Endothelial cell of hepatic sinusoid (primary cell): ENCODE measurements at regions not wholly inside any gene's neighbourhood (a gene's known extent, or its start where the extent isn't known, plus 50 kb on each side); places are given as distances from the start of the nearest gene placed in this dataset.
"Not testable (repeated sequence)": the region's sequence is repeated elsewhere in the genome, so short reads cannot be mapped to it uniquely, and the experiment has no call there.

ENCODE experiments used
- in situ Hi-C: cut with HindIII; loops from 2 replicates; pipeline ENCODE4 v1.10.0; 2017; ENCODE audit warnings: low sequenced_read_pairs

DNA sequence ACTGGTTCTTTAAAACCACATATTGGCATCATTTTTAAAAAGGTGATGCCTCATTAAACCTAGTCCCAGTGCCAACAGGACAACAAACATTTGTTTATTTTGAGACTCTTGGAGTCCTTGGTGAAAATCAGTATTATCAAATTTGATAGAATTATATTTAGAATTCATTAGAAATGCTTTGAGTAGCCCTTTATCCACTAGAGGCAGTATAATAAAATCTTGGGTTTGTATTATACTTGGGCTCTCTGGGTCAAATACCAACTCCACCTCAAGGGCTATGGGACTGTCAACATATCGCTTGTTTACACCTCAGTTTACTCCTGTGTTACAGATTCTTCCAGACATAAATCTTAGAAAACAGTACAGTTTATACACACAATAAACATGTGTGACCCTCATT is 335.7 kb upstream of the FSTL5 start:
- in situ Hi-C loops = no loop called here

DNA sequence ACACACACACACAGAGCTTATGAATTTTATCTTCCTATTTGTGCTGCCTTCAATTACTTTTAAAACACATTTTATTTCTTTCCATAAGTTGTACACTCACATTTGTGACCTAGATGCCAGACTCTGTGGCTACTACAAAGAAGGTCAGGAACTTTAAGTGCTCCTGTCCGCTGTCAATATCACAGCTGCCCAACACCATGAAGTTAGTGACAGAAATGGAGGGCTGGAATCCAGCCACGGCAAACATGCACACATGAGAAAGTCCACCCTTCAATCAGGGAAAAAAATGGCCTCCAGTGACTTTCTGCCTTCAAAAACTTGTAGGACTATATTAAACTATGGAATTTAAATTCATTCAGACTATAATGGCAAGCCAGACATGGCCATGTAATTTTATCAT is 334.4 kb upstream of the FSTL5 start:
- in situ Hi-C loops = no loop called here

- in situ Hi-C loops = no loop called here
These were observed 333.9 kb upstream of the FSTL5 start for GRCh38 chr4:162497564-162498167.

DNA sequence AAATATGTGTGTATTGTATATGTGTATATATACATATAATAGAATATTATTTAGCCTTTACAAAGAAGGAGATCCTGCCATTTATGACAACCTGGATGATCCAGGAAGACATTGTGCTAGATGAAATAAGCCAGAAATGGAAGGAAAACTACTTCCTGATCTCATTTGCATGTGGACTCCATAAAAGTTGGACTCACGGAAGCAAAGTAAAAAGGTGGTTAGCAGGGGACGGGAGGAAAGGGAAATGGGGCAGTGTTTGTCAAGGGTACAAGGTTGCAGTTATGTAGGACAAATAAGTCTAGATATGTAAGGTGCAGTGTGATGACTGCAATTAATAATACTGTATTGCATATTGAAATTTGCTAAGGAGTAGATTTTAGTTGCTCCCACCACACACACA is 331.1 kb upstream of the FSTL5 start:
- in situ Hi-C loops = no loop called here

- in situ Hi-C loops = no loop called here
These were observed 321.7 kb upstream of the FSTL5 start for GRCh38 chr4:162485486-162485885.

DNA sequence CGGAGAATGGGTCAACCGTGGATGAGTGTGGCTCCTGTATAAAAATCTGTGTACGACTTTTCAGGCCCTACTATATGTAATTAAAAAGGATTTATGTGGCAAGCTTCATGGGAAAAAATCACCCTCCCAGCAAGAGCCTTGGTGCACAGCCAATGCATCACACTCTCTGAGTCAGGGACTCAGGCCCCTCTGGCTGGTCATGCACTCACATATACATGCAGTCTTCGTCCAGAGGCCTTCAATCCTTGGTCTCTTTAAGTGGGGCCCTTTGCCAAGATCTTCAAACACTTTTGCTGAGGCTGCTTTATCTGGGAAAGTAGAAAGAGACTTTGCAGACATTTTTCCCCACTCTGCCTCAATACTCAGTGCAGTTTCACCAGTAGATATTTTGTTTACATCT is 311.4 kb upstream of the FSTL5 start:
- in situ Hi-C loops = no loop called here

- in situ Hi-C loops = no loop called here
These were observed 306.2 kb upstream of the FSTL5 start for GRCh38 chr4:162469977-162470376.

DNA sequence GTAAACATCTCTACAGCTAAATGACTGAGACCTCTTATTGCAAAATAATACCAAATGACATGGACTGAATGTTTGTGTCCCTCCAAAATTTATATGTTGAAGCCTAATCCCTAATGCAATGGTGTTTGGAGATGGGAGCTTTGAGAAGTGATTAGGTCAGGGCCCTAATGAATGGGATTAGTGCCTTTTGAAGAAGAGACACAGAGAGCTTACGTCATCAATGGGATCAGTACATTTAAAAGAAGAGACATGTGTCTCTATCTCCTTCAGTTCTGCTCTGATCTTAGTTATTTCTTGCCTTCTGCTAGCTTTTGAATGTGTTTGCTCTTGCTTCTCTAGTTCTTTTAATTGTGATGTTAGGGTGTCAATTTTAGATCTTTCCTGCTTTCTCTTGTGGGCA is 301.6 kb upstream of the FSTL5 start:
- in situ Hi-C loops = not testable (repeated sequence)

- in situ Hi-C loops = no loop called here
These were observed 298.2 kb upstream of the FSTL5 start for GRCh38 chr4:162461952-162462351.

DNA sequence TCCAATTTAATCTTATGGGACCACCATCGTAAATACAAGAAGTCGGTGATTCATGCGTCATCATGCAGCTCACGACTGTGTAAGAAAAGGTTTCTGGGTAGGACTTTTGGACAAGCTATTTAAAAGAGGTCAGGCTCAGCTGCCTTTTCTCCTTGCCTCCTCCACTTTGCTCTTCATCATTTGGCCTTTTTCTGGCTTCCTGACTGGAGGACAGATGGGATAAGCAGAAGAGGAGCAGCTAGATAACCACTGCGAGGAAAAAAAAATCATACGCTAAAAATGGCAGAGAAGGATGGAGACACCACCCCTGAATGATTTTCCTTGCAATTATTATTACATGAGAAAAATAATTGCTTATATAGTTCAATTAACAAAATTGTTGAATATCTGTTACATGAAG is 294.3 kb upstream of the FSTL5 start:
- in situ Hi-C loops = no loop called here

GRCh38 chr4:162457071-162457865 is 293.5 kb upstream of the FSTL5 start:
- in situ Hi-C loops = no loop called here

DNA sequence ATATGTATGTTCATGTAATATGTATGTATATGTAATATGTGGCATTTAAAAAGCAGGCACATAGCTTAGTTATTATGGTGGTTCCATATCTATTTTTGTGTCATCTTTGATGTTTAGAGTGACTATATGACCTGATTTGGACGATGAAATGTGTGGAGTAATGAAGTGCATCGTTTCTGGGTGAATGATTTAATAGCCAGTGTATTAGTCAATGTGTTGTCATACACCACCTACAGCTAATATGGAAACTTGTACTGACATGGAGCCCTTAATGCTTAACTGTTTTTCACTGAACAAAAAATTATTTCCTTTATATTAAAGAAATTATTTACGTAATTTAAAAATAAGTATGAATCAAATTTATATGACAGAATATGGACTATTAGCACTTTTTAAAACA is 292.3 kb upstream of the FSTL5 start:
- in situ Hi-C loops = no loop called here

- in situ Hi-C loops = no loop called here
These were observed 286.8 kb upstream of the FSTL5 start for GRCh38 chr4:162450531-162451035.

DNA sequence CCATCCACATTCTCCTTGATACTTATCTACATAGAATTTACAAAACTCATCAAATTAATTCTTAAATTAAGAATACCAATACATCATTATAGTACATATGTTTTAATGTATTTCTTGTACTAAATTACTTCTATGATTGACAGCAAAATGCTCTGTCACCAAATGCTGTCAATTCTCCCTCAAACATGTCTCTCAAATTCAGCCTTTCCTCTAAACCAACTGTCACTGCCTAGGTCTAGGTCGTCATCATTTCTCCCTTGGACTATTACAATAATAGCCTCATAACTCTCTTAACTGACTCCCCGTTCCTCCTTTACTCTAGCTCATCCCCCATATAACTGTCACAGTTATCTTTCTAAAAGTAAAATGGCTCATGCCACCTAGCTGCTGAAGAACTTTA is 279.7 kb upstream of the FSTL5 start:
- in situ Hi-C loops = no loop called here

DNA sequence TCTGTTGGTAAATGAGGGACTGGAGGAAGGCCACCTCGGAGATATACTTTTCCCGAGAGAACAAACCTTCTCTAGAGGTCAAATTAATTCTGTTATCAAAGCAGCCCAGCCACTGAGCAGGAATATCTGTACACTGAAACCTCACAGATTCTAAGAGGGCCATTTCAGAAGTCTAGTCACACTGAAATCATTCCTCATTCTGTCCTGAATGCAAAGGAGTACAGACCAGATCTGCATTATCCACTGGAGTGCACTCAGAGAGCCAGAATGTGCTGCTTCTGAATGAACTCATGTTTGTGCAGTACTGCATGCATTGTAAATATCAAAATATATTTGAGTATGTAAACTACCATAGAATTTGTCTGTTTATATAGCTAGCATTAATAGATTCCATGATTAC is 278.3 kb upstream of the FSTL5 start:
- in situ Hi-C loops = no loop called here

DNA sequence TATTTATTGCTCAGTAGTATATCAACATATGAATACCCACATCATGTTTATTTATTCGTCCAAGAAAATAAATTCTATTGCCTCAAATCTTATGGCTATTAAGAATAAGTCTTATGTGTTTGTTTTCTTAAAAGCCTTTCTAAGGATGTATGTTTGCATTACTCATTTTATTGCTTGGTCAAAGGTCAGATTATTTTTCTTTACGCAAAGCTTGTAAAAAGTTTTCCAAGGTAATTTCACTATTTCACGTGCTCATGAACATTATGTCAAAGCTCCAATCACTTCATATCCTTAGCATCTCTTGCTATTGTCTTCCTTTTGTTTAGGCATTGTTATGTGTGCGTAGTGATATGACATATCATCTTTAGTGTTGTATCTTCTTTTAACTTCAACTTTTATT is 258.5 kb upstream of the FSTL5 start:
- in situ Hi-C loops = no loop called here

DNA sequence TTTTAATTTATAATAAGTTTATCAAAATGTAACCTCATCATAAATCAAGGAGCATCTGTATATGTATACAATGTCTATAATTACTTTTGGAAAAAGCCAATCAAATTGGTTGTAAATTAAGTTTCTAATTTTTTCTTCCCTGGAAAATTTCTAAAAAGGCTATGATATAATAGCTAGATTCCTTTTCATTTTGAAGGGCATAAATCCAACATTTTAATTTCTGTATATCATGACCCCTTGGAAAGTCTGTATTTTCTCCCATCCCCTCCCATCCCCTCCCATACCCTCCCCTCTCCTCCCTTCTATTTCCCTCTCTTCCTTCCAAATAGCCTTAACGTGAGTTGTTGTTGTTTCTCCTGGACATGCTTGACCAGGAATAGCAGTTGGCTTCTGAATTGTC is 247.1 kb upstream of the FSTL5 start:
- in situ Hi-C loops = no loop called here

GRCh38 chr4:162409048-162409447 is 245.2 kb upstream of the FSTL5 start:
- in situ Hi-C loops = no loop called here

- in situ Hi-C loops = no loop called here
These were observed 244.5 kb upstream of the FSTL5 start for GRCh38 chr4:162408309-162408708.

DNA sequence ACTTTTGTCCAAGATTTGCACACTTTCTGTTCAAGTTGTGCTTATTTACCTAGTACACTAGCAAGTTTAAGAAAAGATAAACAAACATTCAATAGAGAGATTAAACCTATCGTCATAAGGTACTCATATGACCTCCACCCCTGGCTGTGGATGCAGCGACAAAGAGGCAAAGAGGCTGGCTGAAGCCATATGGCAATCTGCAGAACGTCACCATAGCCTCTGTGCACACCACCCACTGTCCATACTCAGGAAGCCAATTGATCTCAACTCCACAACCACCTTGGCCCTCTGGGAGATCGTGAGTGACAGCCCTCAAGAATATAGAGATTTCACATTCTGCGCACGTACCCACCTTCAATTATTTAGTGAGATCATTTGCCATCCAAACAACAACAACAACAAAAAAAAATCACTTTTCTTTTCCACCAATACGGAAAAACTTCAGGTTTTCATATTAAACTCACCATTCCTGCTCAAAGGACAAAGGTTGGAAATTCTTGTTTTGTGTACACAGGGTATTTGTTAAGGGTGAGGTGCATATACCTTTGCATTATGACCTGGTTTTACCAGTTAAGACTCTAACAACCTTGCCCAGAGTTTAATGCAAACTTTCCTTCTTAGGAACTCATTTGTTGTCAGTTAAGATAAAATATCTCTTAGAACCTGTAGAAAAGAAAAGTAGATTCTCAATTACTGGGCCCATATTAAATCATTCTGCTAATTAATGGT is 243.0 kb upstream of the FSTL5 start:
- in situ Hi-C loops = no loop called here

- in situ Hi-C loops = no loop called here
These were observed 240.1 kb upstream of the FSTL5 start for GRCh38 chr4:162403932-162404331.

GRCh38 chr4:162403419-162403818 is 239.6 kb upstream of the FSTL5 start:
- in situ Hi-C loops = no loop called here
